Mammary epithelial cell (primary cell): ENCODE measurements at regions not wholly inside any gene's neighbourhood (a gene's known extent, or its start where the extent isn't known, plus 50 kb on each side); places are given as distances from the start of the nearest gene placed in this dataset.

Source experiments
- CTCF ChIP-seq, 2 donors: IDR thresholded peaks in 1 of 2; conservative IDR thresholded peaks in 1 of 2; 2 replicates each; pipeline ENCODE4 v1.5.1; 2011 to 2012; ENCODE audit warnings: inconsistent platforms in 2 of 2, low read length in 2 of 2, mild to moderate bottlenecking in 2 of 2, control low read depth in 1 of 2, low read depth in 1 of 2; ENCODE audit not compliant: insufficient read depth in 1 of 2; ENCODE audit errors: extremely low read depth in 1 of 2
- EZH2 ChIP-seq: IDR thresholded peaks from 2 replicates; pipeline ENCODE4 v1.6.1; 2012; ENCODE audit warnings: low read length, inconsistent platforms, borderline replicate concordance

DNA sequence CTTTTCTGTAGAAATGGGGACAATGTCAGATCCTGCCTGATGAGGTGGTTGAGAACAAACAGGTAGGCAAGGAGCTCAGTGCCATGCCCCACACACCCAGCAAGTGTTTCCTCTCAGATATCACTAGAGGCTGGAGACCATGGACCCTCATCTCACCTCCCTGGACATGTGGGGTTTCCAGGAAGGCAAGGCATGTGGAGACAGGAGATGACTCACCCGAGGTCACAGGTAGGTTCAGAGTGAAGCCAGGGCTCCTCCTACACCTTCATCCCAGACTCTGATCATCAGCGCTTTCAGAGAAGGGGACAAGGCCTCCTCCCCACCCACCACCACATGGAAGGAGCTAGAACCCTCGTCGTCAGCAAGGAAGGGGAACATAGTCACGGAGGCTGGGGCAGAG lies 69.2 kb downstream of the MATN1 start:
- TF ChIP-seq CTCF (conservative IDR thresholded peaks at IDR 0.05 in 1 of 2, IDR thresholded peaks at IDR 0.05 in 1 of 2; ENCODE audit: extremely low read depth in 1 of 2, insufficient read depth in 1 of 2, low read depth in 1 of 2, low read length in 2 of 2) (no peak), EZH2 (no peak)
